ENCODE measurements at regions not wholly inside any gene's neighbourhood (a gene's known extent, or its start where the extent isn't known, plus 50 kb on each side); places are given as distances from the start of the nearest gene placed in this dataset.

DNA sequence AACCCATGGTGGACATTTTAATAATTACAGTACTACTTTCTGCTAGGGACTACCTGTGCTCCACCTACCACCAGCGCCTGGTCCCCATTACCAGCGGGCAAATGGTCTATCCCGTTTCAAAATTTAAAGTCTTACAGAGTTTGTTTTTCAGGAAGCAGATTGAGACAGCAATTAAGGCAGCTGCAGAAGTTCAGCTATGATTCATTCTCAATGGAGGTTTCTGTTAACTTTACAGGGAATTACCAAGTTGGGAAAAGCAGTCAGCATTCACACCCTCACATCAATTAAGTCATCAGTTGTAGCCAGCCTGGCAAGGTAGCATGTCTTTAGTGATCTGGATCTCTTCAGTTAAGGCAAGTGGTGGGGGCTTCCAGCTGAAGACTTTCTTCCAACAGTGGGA is 410.6 kb upstream of the DAB2 start:
- TF ChIP-seq, protein P1, sequence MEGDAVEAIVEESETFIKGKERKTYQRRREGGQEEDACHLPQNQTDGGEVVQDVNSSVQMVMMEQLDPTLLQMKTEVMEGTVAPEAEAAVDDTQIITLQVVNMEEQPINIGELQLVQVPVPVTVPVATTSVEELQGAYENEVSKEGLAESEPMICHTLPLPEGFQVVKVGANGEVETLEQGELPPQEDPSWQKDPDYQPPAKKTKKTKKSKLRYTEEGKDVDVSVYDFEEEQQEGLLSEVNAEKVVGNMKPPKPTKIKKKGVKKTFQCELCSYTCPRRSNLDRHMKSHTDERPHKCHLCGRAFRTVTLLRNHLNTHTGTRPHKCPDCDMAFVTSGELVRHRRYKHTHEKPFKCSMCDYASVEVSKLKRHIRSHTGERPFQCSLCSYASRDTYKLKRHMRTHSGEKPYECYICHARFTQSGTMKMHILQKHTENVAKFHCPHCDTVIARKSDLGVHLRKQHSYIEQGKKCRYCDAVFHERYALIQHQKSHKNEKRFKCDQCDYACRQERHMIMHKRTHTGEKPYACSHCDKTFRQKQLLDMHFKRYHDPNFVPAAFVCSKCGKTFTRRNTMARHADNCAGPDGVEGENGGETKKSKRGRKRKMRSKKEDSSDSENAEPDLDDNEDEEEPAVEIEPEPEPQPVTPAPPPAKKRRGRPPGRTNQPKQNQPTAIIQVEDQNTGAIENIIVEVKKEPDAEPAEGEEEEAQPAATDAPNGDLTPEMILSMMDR (IDR thresholded peaks at IDR 0.05; ENCODE audit: low read depth, low read length), result no peak
- Histone ChIP-seq H3K27me3 (ENCODE audit: control insufficient read depth, insufficient read depth, low read length) (no peaks in the 10 kb centered on the region), H3K4me3 (ENCODE audit: low read depth, low read length) (no peak overlapping the region), H3K27ac (ENCODE audit: low read depth, low read length) (no peak overlapping the region), H3K9me3 (ENCODE audit: control insufficient read depth, insufficient read depth, low read length) (no peaks in the 10 kb centered on the region)
- ChIA-PET CTCF (interaction anchor here (1.3 kb wide), 1 partner anchor 11 kb away, joined by 3 read pairs; no protein-coding TSS in a partner anchor), POLR2A (interaction anchor here (0.9 kb wide), 1 partner anchor 41 kb away, joined by 4 read pairs; no protein-coding TSS in a partner anchor)
- DNase-seq (ENCODE audit: low read depth, low spot score), result no peak

DNA sequence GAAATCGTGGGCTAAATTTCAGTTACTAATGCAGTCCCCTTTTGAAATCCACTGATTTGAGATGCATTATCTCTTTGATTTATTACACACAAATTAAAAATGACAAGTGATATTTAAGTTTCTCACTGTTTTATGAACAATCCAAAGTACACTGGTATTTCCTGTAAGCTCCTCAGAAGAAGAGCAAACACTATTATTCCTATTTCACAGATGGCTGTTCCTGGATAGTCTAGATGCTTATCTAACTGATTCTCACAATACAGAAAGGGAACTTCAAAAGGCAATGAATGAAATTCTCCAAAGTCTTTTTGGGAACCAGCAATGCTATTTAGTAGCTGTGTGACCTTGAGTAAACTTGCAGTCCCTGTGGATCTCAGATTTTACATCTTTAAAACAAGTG is 404.7 kb upstream of the DAB2 start:
- Histone ChIP-seq H3K4me3 (ENCODE audit: low read depth, low read length) (no peak overlapping the region), H3K27me3 (ENCODE audit: control insufficient read depth, insufficient read depth, low read length) (no peaks in the 10 kb centered on the region), H3K9me3 (ENCODE audit: control insufficient read depth, insufficient read depth, low read length) (no peaks in the 10 kb centered on the region), H3K27ac (ENCODE audit: low read depth, low read length) (no peak overlapping the region)
- ChIA-PET POLR2A (no interaction called here), CTCF (no interaction called here)
- TF ChIP-seq, protein P1 (IDR thresholded peaks at IDR 0.05; ENCODE audit: low read depth, low read length), result no peak
- no peak for DNase-seq (ENCODE audit: low read depth, low spot score)

DNA sequence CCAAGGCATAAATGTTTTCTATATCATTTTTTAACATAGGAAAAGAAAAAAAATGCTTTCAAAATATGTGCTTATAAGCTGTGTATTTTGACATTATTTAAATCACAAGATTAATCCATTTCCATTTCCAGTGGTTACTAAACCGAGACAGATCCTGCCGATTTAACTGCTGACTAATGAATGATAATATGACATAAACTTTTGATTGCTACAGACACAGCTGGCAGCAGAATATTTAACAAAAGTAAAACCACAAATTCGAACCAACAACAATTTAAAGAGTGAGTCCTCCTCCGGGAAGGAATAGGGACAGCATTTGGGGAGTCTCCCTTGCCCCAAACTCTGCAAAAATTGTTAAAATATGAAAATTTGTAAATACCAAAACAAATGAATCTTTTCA is 401.3 kb upstream of the DAB2 start:
- H3K27me3 ChIP-seq (ENCODE audit: control insufficient read depth, insufficient read depth, low read length), result no peaks in the 10 kb centered on the region
- TF ChIP-seq, protein P1 (IDR thresholded peaks at IDR 0.05; ENCODE audit: low read depth, low read length), result no peak
- no peak for DNase-seq (ENCODE audit: low read depth, low spot score)
- H3K27ac ChIP-seq (ENCODE audit: low read depth, low read length), result no peak overlapping the region
- POLR2A ChIA-PET, result no interaction called here
- no peak overlapping the region for H3K4me3 ChIP-seq (ENCODE audit: low read depth, low read length)
- H3K9me3 ChIP-seq (ENCODE audit: control insufficient read depth, insufficient read depth, low read length), result no peaks in the 10 kb centered on the region
- CTCF ChIA-PET, result interaction anchor here (1.2 kb wide), 1 partner anchor 122 kb away, joined by 3 read pairs; no protein-coding TSS in a partner anchor

DNA sequence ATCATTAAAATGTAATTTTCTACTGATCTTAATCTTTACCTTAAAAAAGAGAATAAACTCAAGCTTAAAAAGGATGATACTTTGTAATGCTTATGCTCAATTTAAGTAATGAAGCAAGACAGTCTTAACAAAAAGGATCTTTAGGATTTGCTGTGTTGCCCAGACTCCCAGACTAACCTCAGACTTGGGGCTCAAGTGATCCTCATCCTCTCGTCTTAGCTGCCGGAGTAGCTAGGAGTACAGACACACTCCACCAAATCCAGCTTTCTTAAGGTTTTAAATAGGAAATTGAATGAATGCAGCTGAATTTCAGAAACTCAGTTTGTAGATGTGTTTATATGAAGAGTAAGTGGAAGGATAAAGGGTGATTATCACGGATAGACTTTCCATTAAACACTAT is 400.5 kb upstream of the DAB2 start:
- ChIA-PET CTCF (interaction anchor here (1.2 kb wide), 2 partner anchors 10 to 123 kb away, joined by 3 read pairs; no protein-coding TSS in a partner anchor), POLR2A (no interaction called here)
- Histone ChIP-seq H3K27ac (ENCODE audit: low read depth, low read length) (no peak overlapping the region), H3K4me3 (ENCODE audit: low read depth, low read length) (no peak overlapping the region), H3K27me3 (ENCODE audit: control insufficient read depth, insufficient read depth, low read length) (no peaks in the 10 kb centered on the region), H3K9me3 (ENCODE audit: control insufficient read depth, insufficient read depth, low read length) (no peaks in the 10 kb centered on the region)
- TF ChIP-seq, protein P1 (IDR thresholded peaks at IDR 0.05; ENCODE audit: low read depth, low read length), result no peak
- no peak for DNase-seq (ENCODE audit: low read depth, low spot score)

DNA sequence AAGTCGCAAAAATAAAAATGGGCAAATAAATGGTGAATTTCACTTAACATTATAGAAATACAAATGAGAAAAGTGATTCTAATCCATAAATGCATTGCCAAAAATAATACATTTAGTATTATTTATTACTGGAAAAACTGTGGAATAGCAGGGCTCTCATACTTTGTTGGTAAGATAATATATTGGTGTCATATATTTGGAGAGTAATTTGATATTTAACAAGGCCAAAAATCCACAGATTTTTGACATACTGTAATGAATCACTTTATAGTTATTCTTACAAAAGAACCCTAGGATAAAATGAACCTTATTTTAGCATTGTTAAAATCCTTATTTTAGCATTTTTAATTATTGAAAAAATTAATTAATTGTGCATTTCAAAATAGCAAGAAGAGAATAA is 397.2 kb upstream of the DAB2 start:
- Histone ChIP-seq H3K27ac (ENCODE audit: low read depth, low read length) (no peak overlapping the region), H3K4me3 (ENCODE audit: low read depth, low read length) (no peak overlapping the region), H3K9me3 (ENCODE audit: control insufficient read depth, insufficient read depth, low read length) (no peaks in the 10 kb centered on the region), H3K27me3 (ENCODE audit: control insufficient read depth, insufficient read depth, low read length) (no peaks in the 10 kb centered on the region)
- CTCF ChIA-PET, result no interaction called here
- POLR2A ChIA-PET, result no interaction called here
- no peak for DNase-seq (ENCODE audit: low read depth, low spot score)
- TF ChIP-seq, protein P1 (IDR thresholded peaks at IDR 0.05; ENCODE audit: low read depth, low read length), result no peak

Measured in AG04450 (cell line).